Thoracic aorta (tissue), 2 donors: ENCODE measurements at regions not wholly inside any gene's neighbourhood (a gene's known extent, or its start where the extent isn't known, plus 50 kb on each side); places are given as distances from the start of the nearest gene placed in this dataset.

Source experiments
- ATAC-seq: fragments of 150-250 bp; one replicate; pipeline ENCODE4 v1.8.0; 2017; ENCODE audit warnings: low read depth; ENCODE audit not compliant: insufficient number of reproducible peaks, low FRiP score
- DNase-seq: peaks from one replicate; pipeline ENCODE4 v3.0.0-alpha.2; 2020; ENCODE audit warnings: low spot score
- H3K27ac ChIP-seq, 2 donors: fragments of 200-600 bp; sonication (generic); 1 replicate in 1 of 2; 2 replicates in 1 of 2; pipeline ENCODE4 v1.5.1; 2016; ENCODE audit warnings: mild to moderate bottlenecking in 2 of 2, moderate library complexity in 2 of 2
- H3K27me3 ChIP-seq: fragments of 200-600 bp; sonication (generic); replicated peaks from 2 replicates; pipeline ENCODE4 v1.6.0; 2016; ENCODE audit warnings: mild to moderate bottlenecking; ENCODE audit not compliant: insufficient read depth
- H3K36me3 ChIP-seq: fragments of 200-600 bp; sonication (generic); one replicate; pipeline ENCODE4 v1.5.1; 2016
- H3K4me1 ChIP-seq, 2 donors: fragments of 200-600 bp; sonication (generic); 1 replicate in 1 of 2; 2 replicates in 1 of 2; pipeline versions ENCODE4 v1.5.1 to v1.6.0; 2016; ENCODE audit warnings: low read depth in 2 of 2, mild to moderate bottlenecking in 1 of 2; ENCODE audit not compliant: control insufficient read depth in 1 of 2
- H3K4me3 ChIP-seq: fragments of 200-600 bp; sonication (generic); 2 replicates; pipeline ENCODE4 v1.5.1; 2016; ENCODE audit warnings: mild to moderate bottlenecking
- H3K9me3 ChIP-seq: fragments of 200-600 bp; sonication (generic); 2 replicates; pipeline ENCODE4 v1.5.1; 2016
- CTCF ChIP-seq: fragments of 200-600 bp; sonication (generic); IDR thresholded peaks from one replicate; pipeline ENCODE4 v1.5.1; 2019; ENCODE audit warnings: antibody characterized with exemption

DNA sequence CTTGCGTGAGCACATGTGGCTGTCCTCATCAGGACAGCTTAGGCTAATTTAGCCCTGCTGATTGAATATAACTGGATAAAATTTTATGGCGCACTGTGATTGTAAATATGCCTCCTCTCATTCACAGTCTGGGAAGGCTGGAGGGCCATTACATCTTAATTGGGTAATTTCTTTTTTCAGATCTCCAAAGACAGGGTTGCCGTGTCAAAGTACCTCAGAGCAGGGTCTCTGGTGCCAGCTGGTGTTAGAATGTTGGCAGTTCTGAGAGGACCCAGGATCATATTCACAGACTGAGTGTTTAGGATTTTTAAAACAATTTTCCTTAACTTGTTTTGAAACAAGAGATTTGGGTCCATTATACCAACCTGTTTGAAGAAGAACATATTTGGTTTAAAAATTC is 455.7 kb upstream of the TLE4 start:
- DNase-seq (no peak), ATAC-seq (no peak)
- Histone ChIP-seq H3K27me3 (no peaks in the 10 kb centered on the region), H3K27ac (no peak overlapping the region), H3K36me3 (no peaks in the 10 kb centered on the region), H3K4me3 (no peak overlapping the region), H3K9me3 (no peaks in the 10 kb centered on the region), H3K4me1 (no peaks in the 10 kb centered on the region)
- no peak for TF ChIP-seq CTCF

GRCh38 chr9:79116709-79117108 is 455.1 kb upstream of the TLE4 start:
- Histone ChIP-seq H3K36me3 (no peaks in the 10 kb centered on the region), H3K27me3 (no peaks in the 10 kb centered on the region), H3K9me3 (no peaks in the 10 kb centered on the region), H3K4me3 (no peak overlapping the region), H3K27ac (no peak overlapping the region), H3K4me1 (no peaks in the 10 kb centered on the region)
- DNase-seq (no peak), ATAC-seq (no peak)
- no peak for TF ChIP-seq CTCF

GRCh38 chr9:79120533-79120932 is 451.2 kb upstream of the TLE4 start:
- Histone ChIP-seq H3K4me3 (no peak overlapping the region), H3K27me3 (no peaks in the 10 kb centered on the region), H3K9me3 (no peaks in the 10 kb centered on the region), H3K36me3 (no peaks in the 10 kb centered on the region), H3K4me1 (no peaks in the 10 kb centered on the region), H3K27ac (no peak overlapping the region)
- DNase-seq, result no peak
- no peak for TF ChIP-seq CTCF
- no peak for ATAC-seq

DNA sequence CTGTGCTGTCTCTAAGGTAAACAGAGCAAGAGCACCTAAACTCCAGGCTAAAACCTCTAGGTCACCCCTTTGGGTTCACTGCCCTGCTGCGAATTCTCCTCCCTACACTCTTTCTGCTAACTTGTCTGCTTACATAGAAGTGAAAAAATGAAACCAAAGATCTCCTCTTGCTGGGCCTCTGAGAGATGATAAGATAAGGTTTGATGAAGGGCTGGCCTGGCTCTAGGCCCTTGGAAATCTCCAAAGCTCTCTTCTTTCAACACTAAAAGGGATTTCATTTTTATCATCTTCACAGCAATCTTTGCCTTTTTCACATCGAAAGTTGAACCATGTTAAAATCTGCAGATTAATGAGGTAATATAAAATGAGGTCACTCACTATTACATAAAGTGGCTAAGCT is 450.8 kb upstream of the TLE4 start:
- ATAC-seq (no peak), DNase-seq (no peak)
- TF ChIP-seq CTCF, result no peak
- H3K9me3 ChIP-seq, result no peaks in the 10 kb centered on the region
- no peaks in the 10 kb centered on the region for H3K4me1 ChIP-seq
- no peak overlapping the region for H3K27ac ChIP-seq
- no peaks in the 10 kb centered on the region for H3K27me3 ChIP-seq
- no peak overlapping the region for H3K4me3 ChIP-seq
- H3K36me3 ChIP-seq, result no peaks in the 10 kb centered on the region

- H3K27ac ChIP-seq, result no peak overlapping the region
- H3K9me3 ChIP-seq, result no peaks in the 10 kb centered on the region
- H3K4me3 ChIP-seq, result no peak overlapping the region
- ATAC-seq (no peak), DNase-seq (no peak)
- no peaks in the 10 kb centered on the region for H3K4me1 ChIP-seq
- no peak for TF ChIP-seq CTCF
- H3K27me3 ChIP-seq, result no peaks in the 10 kb centered on the region
- H3K36me3 ChIP-seq, result no peaks in the 10 kb centered on the region
Measured at GRCh38 chr9:79123415-79123814, 448.4 kb upstream of the TLE4 start.
